BE2C (cell line): ENCODE measurements at regions not wholly inside any gene's neighbourhood (a gene's known extent, or its start where the extent isn't known, plus 50 kb on each side); places are given as distances from the start of the nearest gene placed in this dataset.

Source experiments
- DNase-seq: peaks from one replicate; pipeline ENCODE4 v3.0.0-alpha.2; 2020
- H3K27me3 ChIP-seq: fragments of 250-450 bp; sonication (Bioruptor Pico); 2 replicates; pipeline ENCODE4 v1.5.1; 2020; ENCODE audit warnings: mild to moderate bottlenecking
- H3K36me3 ChIP-seq: fragments of 250-450 bp; sonication (Bioruptor Pico); 2 replicates; pipeline ENCODE4 v1.5.1; 2020; ENCODE audit warnings: mild to moderate bottlenecking
- H3K4me1 ChIP-seq: fragments of 250-450 bp; sonication (Bioruptor Pico); 2 replicates; pipeline ENCODE4 v1.5.1; 2020
- H3K4me3 ChIP-seq: 2 replicates; pipeline ENCODE4 v1.5.1; 2011; ENCODE audit warnings: low read depth, low read length
- H3K9me3 ChIP-seq: fragments of 250-450 bp; sonication (Bioruptor Pico); 2 replicates; pipeline ENCODE4 v1.5.1; 2020
- CTCF ChIP-seq: IDR thresholded peaks from 2 replicates; pipeline ENCODE4 v1.5.1; 2012; ENCODE audit warnings: mild to moderate bottlenecking, low read depth, low read length

- no peak for TF ChIP-seq CTCF
- Histone ChIP-seq H3K9me3 (no peaks in the 10 kb centered on the region; the same call in 1 of the 2 replicates), H3K36me3 (no peaks in the 10 kb centered on the region), H3K27me3 (no peaks in the 10 kb centered on the region), H3K4me3 (no peak overlapping the region), H3K4me1 (no peaks in the 10 kb centered on the region)
- no peak for DNase-seq
Observed at GRCh38 chr5:25905646-25906045, 1132.7 kb downstream of the CDH9 start.

GRCh38 chr5:25892211-25892610, 1146.2 kb downstream of the CDH9 start:
- H3K4me3 ChIP-seq, result no peak overlapping the region
- H3K36me3 ChIP-seq, result no peaks in the 10 kb centered on the region
- no peak for TF ChIP-seq CTCF
- DNase-seq, result peak; percentile 62
- H3K27me3 ChIP-seq, result no peaks in the 10 kb centered on the region
- H3K4me1 ChIP-seq, result peaks cover 4% of the 10 kb centered on the region
- no peaks in the 10 kb centered on the region for H3K9me3 ChIP-seq

GRCh38 chr5:25891691-25892090, 1146.7 kb downstream of the CDH9 start:
- peak; percentile 61 for DNase-seq
- Histone ChIP-seq H3K9me3 (no peaks in the 10 kb centered on the region), H3K4me3 (no peak overlapping the region), H3K4me1 (peaks cover 4% of the 10 kb centered on the region), H3K36me3 (no peaks in the 10 kb centered on the region), H3K27me3 (no peaks in the 10 kb centered on the region)
- no peak for TF ChIP-seq CTCF

GRCh38 chr5:25881318-25882036, 1156.9 kb downstream of the CDH9 start:
- DNase-seq, result no peak
- Histone ChIP-seq H3K27me3 (no peaks in the 10 kb centered on the region), H3K4me3 (no peak overlapping the region), H3K4me1 (no peaks in the 10 kb centered on the region), H3K9me3 (no peaks in the 10 kb centered on the region; the same call in 1 of the 2 replicates), H3K36me3 (no peaks in the 10 kb centered on the region)
- no peak for TF ChIP-seq CTCF

- H3K36me3 ChIP-seq, result no peaks in the 10 kb centered on the region
Observed at GRCh38 chr5:25863811-25864210, 1174.6 kb downstream of the CDH9 start.

More at GRCh38 chr5:25863811-25864210, 1174.6 kb downstream of the CDH9 start:
- no peaks in the 10 kb centered on the region for H3K9me3 ChIP-seq
- H3K27me3 ChIP-seq, result no peaks in the 10 kb centered on the region
- no peak for DNase-seq
- H3K4me3 ChIP-seq, result no peak overlapping the region
- TF ChIP-seq CTCF, result no peak
- H3K4me1 ChIP-seq, result no peaks in the 10 kb centered on the region
